OCI-LY1 (cell line): ENCODE measurements at regions not wholly inside any gene's neighbourhood (a gene's known extent, or its start where the extent isn't known, plus 50 kb on each side); places are given as distances from the start of the nearest gene placed in this dataset.

Experiments used
- CTCF ChIP-seq: fragments of 200-600 bp; sonication (generic), shearing (Covaris generic); IDR thresholded peaks from 2 replicates; pipeline ENCODE4 v1.5.1; 2017; ENCODE audit warnings: mild to moderate bottlenecking, antibody characterized with exemption, low read length, moderate library complexity, mixed read lengths
- EZH2 ChIP-seq: fragments of 200-600 bp; sonication (generic), shearing (Covaris generic); IDR thresholded peaks from 2 replicates; pipeline ENCODE4 v1.8.0; 2017; ENCODE audit warnings: borderline replicate concordance, mixed run types, mild to moderate bottlenecking, antibody characterized with exemption, low read length, moderate library complexity, mixed read lengths

GRCh38 chr2:423479-423878 is 135.6 kb upstream of the ALKAL2 start:
- TF ChIP-seq CTCF: no peak
- no peak for TF ChIP-seq EZH2
